DND-41 (cell line): ENCODE measurements at regions not wholly inside any gene's neighbourhood (a gene's known extent, or its start where the extent isn't known, plus 50 kb on each side); places are given as distances from the start of the nearest gene placed in this dataset.

Experiments
- ATAC-seq: fragments of 200-7000 bp; cut with Tn5 transposase; 3 replicates; pipeline ENCODE4 v1.9.1; 2021; ENCODE audit warnings: low read depth; ENCODE audit not compliant: insufficient read depth
- DNase-seq: peaks from one replicate; pipeline ENCODE4 v3.0.0-alpha.2; 2020
- H2AFZ ChIP-seq: 2 replicates; pipeline ENCODE4 v1.6.0; 2012; ENCODE audit warnings: low read depth, low read length
- H3K27ac ChIP-seq: 2 replicates; pipeline ENCODE4 v1.5.1; 2012; ENCODE audit warnings: low read length, inconsistent platforms
- H3K27me3 ChIP-seq: fragments of 200-600 bp; sonication (generic); 2 replicates; pipeline ENCODE4 v1.6.0; 2012; ENCODE audit warnings: low read length, mild to moderate bottlenecking, inconsistent platforms; ENCODE audit not compliant: insufficient read depth, poor library complexity
- H3K36me3 ChIP-seq: 2 replicates; pipeline ENCODE4 v1.5.1; 2012; ENCODE audit warnings: low read length, inconsistent platforms; ENCODE audit not compliant: insufficient read depth
- H3K4me1 ChIP-seq: 2 replicates; pipeline ENCODE4 v1.5.1; 2012; ENCODE audit warnings: mild to moderate bottlenecking, low read length; ENCODE audit not compliant: insufficient read depth
- H3K4me2 ChIP-seq: 2 replicates; pipeline ENCODE4 v1.6.0; 2012; ENCODE audit warnings: mild to moderate bottlenecking, moderate library complexity, low read length, inconsistent platforms; ENCODE audit not compliant: insufficient read depth
- H3K4me3 ChIP-seq, 2 experiments: fragments of 200-600 bp in 1 of 2; shearing (Covaris generic) in 1 of 2; 2 replicates each; pipeline ENCODE4 v1.5.1; 2012 to 2016; ENCODE audit warnings: inconsistent platforms in 2 of 2, low read length in 2 of 2, mild to moderate bottlenecking in 2 of 2, low read depth in 1 of 2, moderate library complexity in 1 of 2
- H3K79me2 ChIP-seq: 2 replicates; pipeline ENCODE4 v1.6.0; 2012; ENCODE audit warnings: low read length, inconsistent platforms; ENCODE audit not compliant: insufficient read depth
- H3K9ac ChIP-seq: 2 replicates; pipeline ENCODE4 v1.6.0; 2012; ENCODE audit warnings: low read depth, mild to moderate bottlenecking, inconsistent platforms, low read length, moderate library complexity
- H3K9me3 ChIP-seq: 2 replicates; pipeline ENCODE4 v1.5.1; 2012; ENCODE audit warnings: low read length, moderate library complexity, mild to moderate bottlenecking, inconsistent platforms; ENCODE audit not compliant: insufficient read depth, severe bottlenecking
- H4K20me1 ChIP-seq: 2 replicates; pipeline ENCODE4 v1.6.0; 2012; ENCODE audit warnings: low read length; ENCODE audit not compliant: insufficient read depth
- EZH2 ChIP-seq: IDR thresholded peaks from 3 replicates; pipeline ENCODE4 v1.6.1; 2012; ENCODE audit warnings: borderline replicate concordance, low read depth, mild to moderate bottlenecking, moderate library complexity, low read length, inconsistent platforms; ENCODE audit not compliant: severe bottlenecking
- TF ChIP-seq, protein P1 (sequence below): IDR thresholded peaks from 2 replicates; pipeline ENCODE4 v1.5.1; 2012; ENCODE audit warnings: borderline replicate concordance, low read length, moderate library complexity, mild to moderate bottlenecking; ENCODE audit not compliant: poor library complexity, severe bottlenecking; ENCODE audit errors: extremely low read depth

DNA sequence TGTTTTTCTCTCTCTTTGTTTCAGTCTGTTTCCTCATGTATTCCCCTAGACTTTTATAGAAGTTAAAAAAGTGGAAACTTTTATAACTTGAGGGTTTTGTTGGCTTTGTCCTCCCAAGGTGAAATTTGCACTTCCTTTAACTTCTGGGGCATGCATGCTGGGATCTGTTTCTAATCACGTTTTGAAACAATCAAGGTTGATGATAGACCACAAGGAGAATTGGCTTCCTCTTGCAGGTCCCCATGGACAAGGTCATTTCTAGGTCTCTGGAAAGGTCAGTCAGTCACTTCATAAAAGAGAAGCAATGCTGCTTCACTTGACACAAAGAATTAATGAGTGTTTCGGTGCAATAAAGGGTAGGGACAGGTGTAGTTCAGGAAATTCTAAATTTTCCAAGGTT, 811.8 kb upstream of the CELF2 start:
- Histone ChIP-seq H2AFZ (no peak overlapping the region), H3K4me3 (no peak overlapping the region), H3K9ac (no peak overlapping the region), H3K9me3 (peaks cover 5% of the 10 kb centered on the region), H3K27me3 (no peaks in the 10 kb centered on the region), H3K79me2 (no peaks in the 10 kb centered on the region), H3K36me3 (no peaks in the 10 kb centered on the region), H4K20me1 (no peaks in the 10 kb centered on the region), H3K4me1 (no peaks in the 10 kb centered on the region), H3K4me2 (no peak overlapping the region), H3K27ac (no peak overlapping the region)
- ATAC-seq: no peak
- TF ChIP-seq EZH2: no peak
- TF ChIP-seq, protein P1, sequence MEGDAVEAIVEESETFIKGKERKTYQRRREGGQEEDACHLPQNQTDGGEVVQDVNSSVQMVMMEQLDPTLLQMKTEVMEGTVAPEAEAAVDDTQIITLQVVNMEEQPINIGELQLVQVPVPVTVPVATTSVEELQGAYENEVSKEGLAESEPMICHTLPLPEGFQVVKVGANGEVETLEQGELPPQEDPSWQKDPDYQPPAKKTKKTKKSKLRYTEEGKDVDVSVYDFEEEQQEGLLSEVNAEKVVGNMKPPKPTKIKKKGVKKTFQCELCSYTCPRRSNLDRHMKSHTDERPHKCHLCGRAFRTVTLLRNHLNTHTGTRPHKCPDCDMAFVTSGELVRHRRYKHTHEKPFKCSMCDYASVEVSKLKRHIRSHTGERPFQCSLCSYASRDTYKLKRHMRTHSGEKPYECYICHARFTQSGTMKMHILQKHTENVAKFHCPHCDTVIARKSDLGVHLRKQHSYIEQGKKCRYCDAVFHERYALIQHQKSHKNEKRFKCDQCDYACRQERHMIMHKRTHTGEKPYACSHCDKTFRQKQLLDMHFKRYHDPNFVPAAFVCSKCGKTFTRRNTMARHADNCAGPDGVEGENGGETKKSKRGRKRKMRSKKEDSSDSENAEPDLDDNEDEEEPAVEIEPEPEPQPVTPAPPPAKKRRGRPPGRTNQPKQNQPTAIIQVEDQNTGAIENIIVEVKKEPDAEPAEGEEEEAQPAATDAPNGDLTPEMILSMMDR: no peak
- DNase-seq: no peak

DNA sequence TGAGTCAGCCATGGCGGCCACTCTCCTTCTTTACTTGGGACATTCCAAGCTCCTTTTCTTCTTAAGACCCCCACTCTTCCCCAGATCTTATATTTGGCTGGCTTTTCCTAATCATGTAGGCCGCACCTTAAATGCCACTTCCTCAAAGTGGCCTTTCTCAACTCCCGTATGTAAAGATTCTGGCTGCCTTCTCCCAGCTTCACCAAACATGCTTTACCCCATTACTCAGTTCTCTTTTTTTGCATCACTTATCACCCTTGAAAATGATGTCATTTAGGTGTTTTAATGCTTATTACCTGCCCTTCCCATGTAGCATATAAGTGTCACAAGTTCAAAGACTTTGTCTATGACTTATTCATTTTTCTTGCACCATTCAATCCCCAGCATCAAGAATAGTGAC, 810.1 kb upstream of the CELF2 start:
- no peaks in the 10 kb centered on the region for H3K27me3 ChIP-seq
- H2AFZ ChIP-seq: no peak overlapping the region
- no peak overlapping the region for H3K27ac ChIP-seq
- H3K4me3 ChIP-seq: no peak overlapping the region
- no peak overlapping the region for H3K4me2 ChIP-seq
- H4K20me1 ChIP-seq: no peaks in the 10 kb centered on the region
- no peak for ATAC-seq
- DNase-seq: no peak
- H3K36me3 ChIP-seq: no peaks in the 10 kb centered on the region
- no peaks in the 10 kb centered on the region for H3K4me1 ChIP-seq
- TF ChIP-seq, protein P1: no peak
- no peak for TF ChIP-seq EZH2
- no peak overlapping the region for H3K9ac ChIP-seq
- H3K9me3 ChIP-seq: peaks cover 5% of the 10 kb centered on the region
- no peaks in the 10 kb centered on the region for H3K79me2 ChIP-seq

DNA sequence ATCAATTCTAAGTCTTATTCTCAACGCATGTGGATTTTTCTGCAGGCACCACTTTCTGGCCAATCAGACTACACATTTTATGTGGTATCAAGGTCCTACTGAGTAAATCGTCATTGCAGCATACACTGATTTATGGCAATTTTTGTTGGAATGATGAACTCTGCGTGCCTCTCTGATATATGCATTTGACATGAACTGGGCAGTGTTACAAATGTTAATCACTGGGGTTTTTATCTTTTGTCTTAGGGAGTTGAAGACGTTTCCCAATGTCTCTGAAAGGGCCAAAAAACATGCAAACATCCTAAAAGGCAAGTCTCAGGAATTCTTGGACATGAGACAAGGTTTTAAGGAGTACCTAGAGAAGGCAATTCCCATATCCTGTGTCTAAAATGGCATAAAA, 809.5 kb upstream of the CELF2 start:
- no peak overlapping the region for H2AFZ ChIP-seq
- no peaks in the 10 kb centered on the region for H3K4me1 ChIP-seq
- H3K79me2 ChIP-seq: no peaks in the 10 kb centered on the region
- H3K36me3 ChIP-seq: no peaks in the 10 kb centered on the region
- no peaks in the 10 kb centered on the region for H4K20me1 ChIP-seq
- no peak for DNase-seq
- H3K9ac ChIP-seq: no peak overlapping the region
- no peak overlapping the region for H3K4me2 ChIP-seq
- TF ChIP-seq EZH2: no peak
- TF ChIP-seq, protein P1: no peak
- H3K4me3 ChIP-seq: no peak overlapping the region
- no peak for ATAC-seq
- H3K27ac ChIP-seq: no peak overlapping the region
- no peaks in the 10 kb centered on the region for H3K27me3 ChIP-seq
- peaks cover 5% of the 10 kb centered on the region for H3K9me3 ChIP-seq

DNA sequence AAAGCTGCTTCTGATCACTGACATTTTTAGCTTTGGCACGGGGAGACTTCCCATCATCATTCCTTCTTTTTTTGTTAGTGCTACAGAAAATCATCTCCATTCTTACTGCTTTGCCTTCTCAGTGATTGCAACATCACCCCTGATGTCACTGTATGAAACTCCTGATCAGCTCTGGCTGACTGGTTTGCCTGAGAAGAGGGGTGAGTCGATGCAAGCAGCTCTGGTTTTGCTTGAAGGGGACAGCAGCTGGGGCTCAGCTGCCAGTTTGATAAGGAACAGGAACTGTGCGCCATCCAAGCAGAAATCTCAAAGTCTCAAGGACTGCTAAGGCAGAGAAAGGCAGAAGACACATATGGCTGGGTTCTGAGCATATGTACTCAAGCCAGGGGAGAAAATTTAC, 808.5 kb upstream of the CELF2 start:
- TF ChIP-seq, protein P1: no peak
- no peak for TF ChIP-seq EZH2
- H3K79me2 ChIP-seq: no peaks in the 10 kb centered on the region
- H3K27ac ChIP-seq: no peak overlapping the region
- ATAC-seq (no peak), DNase-seq (no peak)
- no peaks in the 10 kb centered on the region for H4K20me1 ChIP-seq
- no peaks in the 10 kb centered on the region for H3K36me3 ChIP-seq
- H3K4me3 ChIP-seq: no peak overlapping the region
- H3K27me3 ChIP-seq: no peaks in the 10 kb centered on the region
- no peaks in the 10 kb centered on the region for H3K4me1 ChIP-seq
- peaks cover 5% of the 10 kb centered on the region for H3K9me3 ChIP-seq
- H3K4me2 ChIP-seq: no peak overlapping the region
- H2AFZ ChIP-seq: no peak overlapping the region
- no peak overlapping the region for H3K9ac ChIP-seq
